Neutrophil (primary cell): ENCODE measurements at regions not wholly inside any gene's neighbourhood (a gene's known extent, or its start where the extent isn't known, plus 50 kb on each side); places are given as distances from the start of the nearest gene placed in this dataset.

ENCODE experiments used
- H3K27ac ChIP-seq: fragments of 200-600 bp; sonication (generic); 2 replicates; pipeline ENCODE4 v1.5.1; 2016; ENCODE audit warnings: mild to moderate bottlenecking, moderate library complexity
- H3K27me3 ChIP-seq: fragments of 200-600 bp; sonication (generic); 2 replicates; pipeline ENCODE4 v1.6.0; 2016; ENCODE audit warnings: mild to moderate bottlenecking
- H3K36me3 ChIP-seq: fragments of 200-600 bp; sonication (generic); 2 replicates; pipeline ENCODE4 v1.5.1; 2017
- H3K4me1 ChIP-seq, 2 experiments: fragments of 200-600 bp in 1 of 2; sonication (generic) in 1 of 2; 1 replicate in 1 of 2; 2 replicates in 1 of 2; pipeline versions ENCODE4 v1.5.1 to v1.6.1; 2013 to 2016; ENCODE audit warnings: low read depth in 1 of 2, low read length in 1 of 2, mild to moderate bottlenecking in 1 of 2, moderate library complexity in 1 of 2; ENCODE audit not compliant: control insufficient read depth in 1 of 2, insufficient read depth in 1 of 2
- H3K4me3 ChIP-seq, 2 experiments: fragments of 200-600 bp in 1 of 2; sonication (generic) in 1 of 2; 1 replicate in 1 of 2; 2 replicates in 1 of 2; pipeline ENCODE4 v1.5.1; 2013 to 2016; ENCODE audit warnings: low read depth in 1 of 2, low read length in 1 of 2, mild to moderate bottlenecking in 1 of 2, moderate library complexity in 1 of 2
- H3K9me3 ChIP-seq: fragments of 200-600 bp; sonication (generic); 2 replicates; pipeline ENCODE4 v1.5.1; 2016
- TF ChIP-seq, protein P1 (sequence below): fragments of 200-600 bp; sonication (generic); IDR thresholded peaks from 2 replicates; pipeline ENCODE4 v1.5.1; 2016; ENCODE audit warnings: antibody characterized with exemption

DNA sequence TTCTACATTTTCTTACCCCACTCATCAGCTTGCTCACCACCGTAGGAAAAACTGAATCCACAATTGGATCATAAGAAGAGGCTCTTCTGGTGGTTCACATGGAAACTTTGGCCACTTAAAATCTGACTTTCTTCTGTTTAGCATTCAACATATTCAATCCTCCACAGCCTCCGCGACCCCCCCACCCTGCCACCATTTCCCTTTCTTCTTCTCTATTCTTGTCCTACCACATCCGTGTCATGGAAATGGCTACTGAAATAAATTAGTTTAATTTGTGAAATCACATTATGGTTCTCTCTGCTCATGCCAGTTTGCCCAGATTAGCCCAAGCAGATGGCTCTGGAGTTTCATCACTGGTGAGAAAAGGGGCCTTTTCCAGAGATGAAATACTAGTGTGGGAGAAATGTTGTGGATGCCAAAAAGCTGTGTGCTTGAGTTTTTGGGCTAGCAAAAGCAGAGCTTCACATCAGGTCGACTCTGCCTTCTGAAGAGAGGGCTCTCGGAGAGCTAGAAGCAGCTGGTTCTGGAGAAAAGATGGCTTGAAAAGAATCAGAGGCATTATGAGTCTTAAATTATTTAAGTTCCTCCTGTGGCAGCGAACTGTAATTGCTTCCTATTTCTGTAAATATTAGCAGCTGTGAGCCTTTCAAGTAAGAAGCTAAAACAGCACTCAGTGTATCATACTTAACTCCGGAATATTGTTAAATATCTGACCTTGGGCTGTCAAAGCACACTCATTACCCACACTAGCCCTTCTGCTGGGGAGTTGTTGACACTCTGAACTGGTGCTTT is 107.1 kb downstream of the MAT2B start:
- Histone ChIP-seq H3K27ac (no peak overlapping the region), H3K4me1 (no peaks in the 10 kb centered on the region), H3K4me3 (no peak overlapping the region), H3K9me3 (no peaks in the 10 kb centered on the region), H3K27me3 (no peaks in the 10 kb centered on the region), H3K36me3 (no peaks in the 10 kb centered on the region)
- TF ChIP-seq, protein P1, sequence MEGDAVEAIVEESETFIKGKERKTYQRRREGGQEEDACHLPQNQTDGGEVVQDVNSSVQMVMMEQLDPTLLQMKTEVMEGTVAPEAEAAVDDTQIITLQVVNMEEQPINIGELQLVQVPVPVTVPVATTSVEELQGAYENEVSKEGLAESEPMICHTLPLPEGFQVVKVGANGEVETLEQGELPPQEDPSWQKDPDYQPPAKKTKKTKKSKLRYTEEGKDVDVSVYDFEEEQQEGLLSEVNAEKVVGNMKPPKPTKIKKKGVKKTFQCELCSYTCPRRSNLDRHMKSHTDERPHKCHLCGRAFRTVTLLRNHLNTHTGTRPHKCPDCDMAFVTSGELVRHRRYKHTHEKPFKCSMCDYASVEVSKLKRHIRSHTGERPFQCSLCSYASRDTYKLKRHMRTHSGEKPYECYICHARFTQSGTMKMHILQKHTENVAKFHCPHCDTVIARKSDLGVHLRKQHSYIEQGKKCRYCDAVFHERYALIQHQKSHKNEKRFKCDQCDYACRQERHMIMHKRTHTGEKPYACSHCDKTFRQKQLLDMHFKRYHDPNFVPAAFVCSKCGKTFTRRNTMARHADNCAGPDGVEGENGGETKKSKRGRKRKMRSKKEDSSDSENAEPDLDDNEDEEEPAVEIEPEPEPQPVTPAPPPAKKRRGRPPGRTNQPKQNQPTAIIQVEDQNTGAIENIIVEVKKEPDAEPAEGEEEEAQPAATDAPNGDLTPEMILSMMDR: no peak

DNA sequence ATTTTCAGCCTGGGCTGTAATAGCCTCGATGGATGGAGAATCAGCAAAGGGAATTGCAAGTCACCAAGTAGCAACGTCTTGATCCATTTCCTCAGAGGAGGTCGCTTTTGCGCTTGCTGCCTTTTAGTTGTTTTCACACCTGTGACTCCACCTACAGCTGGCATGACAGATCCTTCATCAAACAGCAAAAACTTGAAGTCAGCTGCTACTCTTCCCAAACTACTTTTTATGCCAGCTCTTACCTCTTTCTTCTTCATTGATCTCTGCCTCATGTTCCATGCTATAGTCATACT is 107.7 kb downstream of the MAT2B start:
- no peaks in the 10 kb centered on the region for H3K36me3 ChIP-seq
- no peaks in the 10 kb centered on the region for H3K27me3 ChIP-seq
- TF ChIP-seq, protein P1: no peak
- H3K4me1 ChIP-seq: no peaks in the 10 kb centered on the region
- no peak overlapping the region for H3K4me3 ChIP-seq
- H3K27ac ChIP-seq: no peak overlapping the region
- H3K9me3 ChIP-seq: no peaks in the 10 kb centered on the region

DNA sequence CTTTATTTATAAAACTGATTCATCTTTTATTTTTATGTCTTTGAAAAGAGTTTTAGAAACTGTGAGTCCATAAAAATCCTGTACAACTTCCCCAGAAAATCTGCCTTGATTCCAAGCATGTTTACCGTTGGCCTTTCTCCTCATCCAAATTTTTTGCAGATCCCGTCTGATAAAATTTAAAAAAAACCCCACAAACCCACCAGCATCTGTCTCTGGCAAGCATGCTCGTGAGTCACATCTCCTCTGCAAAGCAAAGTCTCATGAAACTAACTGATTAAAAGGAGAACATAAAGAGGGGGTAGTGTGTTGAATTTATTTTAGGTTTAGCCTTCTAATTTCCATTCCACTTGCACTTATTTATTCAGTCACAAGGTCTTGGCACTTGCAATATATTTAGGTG is 109.4 kb downstream of the MAT2B start:
- Histone ChIP-seq H3K4me3 (no peak overlapping the region), H3K27ac (no peak overlapping the region), H3K4me1 (no peaks in the 10 kb centered on the region), H3K9me3 (no peaks in the 10 kb centered on the region), H3K27me3 (no peaks in the 10 kb centered on the region), H3K36me3 (no peaks in the 10 kb centered on the region)
- TF ChIP-seq, protein P1: no peak

DNA sequence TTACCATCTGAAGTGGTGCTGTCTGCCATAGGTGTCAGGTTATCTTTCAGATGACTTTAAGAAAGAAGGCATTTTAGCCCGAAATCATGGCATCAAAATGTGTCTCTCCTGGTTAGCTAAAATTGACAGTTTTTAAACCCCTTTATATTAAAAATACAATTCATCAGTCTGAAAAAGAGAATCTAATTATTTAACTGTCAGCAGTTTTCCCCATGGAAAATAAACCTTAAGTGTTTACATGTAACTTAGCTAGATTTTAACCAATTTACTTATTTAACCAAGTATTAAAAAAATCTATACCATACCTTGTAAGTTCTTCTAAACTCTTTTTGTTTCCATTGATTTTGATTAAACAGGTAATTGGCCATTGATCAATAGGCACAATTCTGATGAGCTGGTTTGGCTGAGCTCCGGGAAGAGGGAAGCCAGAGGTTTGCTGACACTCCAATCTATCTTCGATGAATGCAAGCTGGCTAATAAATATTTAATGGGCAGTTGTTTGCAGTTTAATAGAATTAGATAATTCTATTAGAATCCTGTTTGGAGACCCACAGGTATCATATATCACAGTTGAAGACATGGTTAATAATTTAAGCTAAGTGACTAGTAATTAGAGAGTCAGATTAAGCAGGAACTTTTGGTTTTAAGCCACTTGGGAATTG is 114.0 kb downstream of the MAT2B start:
- TF ChIP-seq, protein P1: no peak

DNA sequence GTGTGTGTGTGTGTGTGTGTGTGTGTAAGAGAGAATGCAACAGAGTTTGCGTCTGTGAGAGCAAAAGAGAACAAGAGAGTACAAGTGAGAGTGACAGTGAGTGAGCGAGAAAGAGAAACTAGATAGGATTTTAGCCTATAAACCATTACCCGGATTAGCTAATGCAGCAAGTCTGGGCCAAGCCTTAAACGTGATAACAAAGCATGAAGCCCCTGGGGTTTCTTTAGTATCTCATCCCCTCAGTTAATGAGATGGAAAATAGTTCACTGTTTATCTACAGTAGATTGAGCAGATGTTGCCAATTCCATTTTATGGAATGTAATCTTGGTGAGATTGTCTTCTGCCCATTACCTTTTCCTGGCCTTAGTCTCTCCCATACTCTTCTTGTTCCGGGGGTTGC is 114.5 kb downstream of the MAT2B start:
- Histone ChIP-seq H3K27me3 (no peaks in the 10 kb centered on the region), H3K27ac (no peak overlapping the region), H3K9me3 (no peaks in the 10 kb centered on the region), H3K4me1 (no peaks in the 10 kb centered on the region), H3K4me3 (no peak overlapping the region), H3K36me3 (no peaks in the 10 kb centered on the region)
- TF ChIP-seq, protein P1: no peak

More for the DNA sequence above, 114.0 kb downstream of the MAT2B start:
- no peak overlapping the region for H3K4me3 ChIP-seq
- no peaks in the 10 kb centered on the region for H3K4me1 ChIP-seq
- no peaks in the 10 kb centered on the region for H3K9me3 ChIP-seq
- no peak overlapping the region for H3K27ac ChIP-seq
- H3K36me3 ChIP-seq: no peaks in the 10 kb centered on the region
- no peaks in the 10 kb centered on the region for H3K27me3 ChIP-seq
